ENCODE measurements at regions not wholly inside any gene's neighbourhood (a gene's known extent, or its start where the extent isn't known, plus 50 kb on each side); places are given as distances from the start of the nearest gene placed in this dataset.
A peak's percentile ranks its signal among the peaks of the same experiment; 100 is the strongest.

GRCh38 chr2:41853427-41854191, 194.2 kb upstream of the PKDCC start:
- 5 to 12% (median 5%) methylated on average over 8 of the region's 8 CpGs for WGBS, 3 donors
- DNase-seq = peak; percentile 56 to 71
- no peaks in the 10 kb centered on the region for H3K4me1 ChIP-seq (ENCODE audit: control insufficient read depth in 3 of 3, insufficient read depth in 2 of 3, low read depth in 1 of 3, low read length in 2 of 3)
- H3K9me3 ChIP-seq (ENCODE audit: control insufficient read depth in 2 of 2, insufficient read depth in 1 of 2, low read depth in 1 of 2, low read length in 1 of 2) = no peaks in the 10 kb centered on the region
- H3K27me3 ChIP-seq (ENCODE audit: control insufficient read depth in 3 of 3, insufficient read depth in 3 of 3, low read length in 3 of 3) = no peaks in the 10 kb centered on the region
- H3K4me3 ChIP-seq (ENCODE audit: low read depth in 1 of 3, low read length in 3 of 3) = no peak overlapping the region
- no peak for FAIRE-seq
- no peak overlapping the region for H3K27ac ChIP-seq (ENCODE audit: low read depth in 1 of 3, low read length in 2 of 3)
- no peaks in the 10 kb centered on the region for H3K36me3 ChIP-seq (ENCODE audit: control insufficient read depth in 3 of 3, insufficient read depth in 2 of 3, low read depth in 1 of 3, low read length in 3 of 3)

DNA sequence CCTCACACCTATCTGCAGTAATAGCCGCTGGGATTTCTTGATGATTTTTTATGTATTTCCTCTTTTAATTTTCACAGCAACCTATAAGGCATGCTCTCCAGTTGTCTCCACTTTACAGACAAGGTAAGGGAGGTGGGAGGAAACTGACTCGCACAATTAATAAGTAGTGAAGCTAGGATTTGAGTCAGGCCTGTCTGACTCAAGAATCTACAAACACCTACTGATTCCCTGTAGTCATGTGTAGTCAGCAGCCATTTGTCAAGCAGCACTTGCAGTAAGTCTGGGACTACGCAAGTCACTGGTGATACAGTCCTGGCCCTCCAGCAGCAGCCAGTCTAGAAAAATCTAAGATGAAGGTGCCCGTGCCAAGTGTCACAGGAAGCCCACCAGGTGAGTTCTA, 193.6 kb upstream of the PKDCC start:
- WGBS, 3 donors = 82 to 90% (median 82%) methylated on average over 4 of the region's 4 CpGs

GRCh38 chr2:41856946-41857345, 190.9 kb upstream of the PKDCC start:
- H3K4me1 ChIP-seq (ENCODE audit: control insufficient read depth in 3 of 3, insufficient read depth in 2 of 3, low read depth in 1 of 3, low read length in 2 of 3) = no peaks in the 10 kb centered on the region
- no peak overlapping the region for H3K4me3 ChIP-seq (ENCODE audit: low read depth in 1 of 3, low read length in 3 of 3)
- H3K27ac ChIP-seq (ENCODE audit: low read depth in 1 of 3, low read length in 2 of 3) = no peak overlapping the region
- H3K36me3 ChIP-seq (ENCODE audit: control insufficient read depth in 3 of 3, insufficient read depth in 2 of 3, low read depth in 1 of 3, low read length in 3 of 3) = no peaks in the 10 kb centered on the region
- H3K9me3 ChIP-seq (ENCODE audit: control insufficient read depth in 2 of 2, insufficient read depth in 1 of 2, low read depth in 1 of 2, low read length in 1 of 2) = no peaks in the 10 kb centered on the region
- no peak for FAIRE-seq
- H3K27me3 ChIP-seq (ENCODE audit: control insufficient read depth in 3 of 3, insufficient read depth in 3 of 3, low read length in 3 of 3) = no peaks in the 10 kb centered on the region
- WGBS, 3 donors = 78 to 88% (median 81%) methylated on average over 1 of the region's 1 CpG
- DNase-seq = no peak

More for the DNA sequence above, 193.6 kb upstream of the PKDCC start:
- Histone ChIP-seq H3K27ac (ENCODE audit: low read depth in 1 of 3, low read length in 2 of 3) (no peak overlapping the region), H3K4me3 (ENCODE audit: low read depth in 1 of 3, low read length in 3 of 3) (no peak overlapping the region), H3K36me3 (ENCODE audit: control insufficient read depth in 3 of 3, insufficient read depth in 2 of 3, low read depth in 1 of 3, low read length in 3 of 3) (no peaks in the 10 kb centered on the region), H3K4me1 (ENCODE audit: control insufficient read depth in 3 of 3, insufficient read depth in 2 of 3, low read depth in 1 of 3, low read length in 2 of 3) (no peaks in the 10 kb centered on the region), H3K27me3 (ENCODE audit: control insufficient read depth in 3 of 3, insufficient read depth in 3 of 3, low read length in 3 of 3) (no peaks in the 10 kb centered on the region), H3K9me3 (ENCODE audit: control insufficient read depth in 2 of 2, insufficient read depth in 1 of 2, low read depth in 1 of 2, low read length in 1 of 2) (no peaks in the 10 kb centered on the region)
- DNase-seq (no peak), FAIRE-seq (no peak)

GRCh38 chr2:41859615-41860514, 188.0 kb upstream of the PKDCC start:
- Histone ChIP-seq H3K9me3 (ENCODE audit: control insufficient read depth in 2 of 2, insufficient read depth in 1 of 2, low read depth in 1 of 2, low read length in 1 of 2) (no peaks in the 10 kb centered on the region), H3K4me1 (ENCODE audit: control insufficient read depth in 3 of 3, insufficient read depth in 2 of 3, low read depth in 1 of 3, low read length in 2 of 3) (no peaks in the 10 kb centered on the region), H3K27me3 (ENCODE audit: control insufficient read depth in 3 of 3, insufficient read depth in 3 of 3, low read length in 3 of 3) (no peaks in the 10 kb centered on the region), H3K4me3 (ENCODE audit: low read depth in 1 of 3, low read length in 3 of 3) (no peak overlapping the region), H3K27ac (ENCODE audit: low read depth in 1 of 3, low read length in 2 of 3) (peak overlapping the region; percentile 48 to 85 (median 61)), H3K36me3 (ENCODE audit: control insufficient read depth in 3 of 3, insufficient read depth in 2 of 3, low read depth in 1 of 3, low read length in 3 of 3) (no peaks in the 10 kb centered on the region)
- DNase-seq (peak; percentile 66 to 90), FAIRE-seq (peak; percentile 33)
- 13 to 54% (median 24%) methylated on average over 9 of the region's 9 CpGs for WGBS, 3 donors

DNA sequence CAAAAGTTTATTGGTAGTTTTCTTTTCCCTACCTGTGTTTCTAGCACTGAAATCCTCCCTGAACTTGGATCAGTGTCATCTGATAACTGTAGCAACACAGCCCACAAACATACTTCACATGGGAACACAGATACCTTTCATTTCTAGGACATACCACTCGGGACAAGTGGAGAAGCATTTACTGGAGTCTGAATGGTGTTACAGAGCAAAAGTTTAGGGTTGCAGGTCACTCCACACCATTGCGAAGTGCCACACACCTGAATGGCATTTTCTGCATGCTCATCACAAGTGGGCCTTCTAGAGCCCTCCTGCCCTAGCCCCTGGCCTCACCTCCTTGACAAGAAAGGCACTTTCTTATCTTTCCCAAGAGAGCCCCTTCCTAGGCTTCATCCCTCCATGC, 184.8 kb upstream of the PKDCC start:
- no peaks in the 10 kb centered on the region for H3K9me3 ChIP-seq (ENCODE audit: control insufficient read depth in 2 of 2, insufficient read depth in 1 of 2, low read depth in 1 of 2, low read length in 1 of 2)
- 81 to 83% (median 82%) methylated on average over 2 of the region's 2 CpGs for WGBS, 3 donors

GRCh38 chr2:41865263-41865662, 182.6 kb upstream of the PKDCC start:
- no peaks in the 10 kb centered on the region for H3K36me3 ChIP-seq (ENCODE audit: control insufficient read depth in 3 of 3, insufficient read depth in 2 of 3, low read depth in 1 of 3, low read length in 3 of 3)
- no peak for DNase-seq
- 54 to 74% (median 67%) methylated on average over 3 of the region's 3 CpGs for WGBS, 3 donors
- peaks cover 0 to 7% (median 0%) of the 10 kb centered on the region in 3 donors for H3K4me1 ChIP-seq (ENCODE audit: control insufficient read depth in 3 of 3, insufficient read depth in 2 of 3, low read depth in 1 of 3, low read length in 2 of 3)
- H3K9me3 ChIP-seq (ENCODE audit: control insufficient read depth in 2 of 2, insufficient read depth in 1 of 2, low read depth in 1 of 2, low read length in 1 of 2) = no peaks in the 10 kb centered on the region
- no peak overlapping the region for H3K4me3 ChIP-seq (ENCODE audit: low read depth in 1 of 3, low read length in 3 of 3)
- no peaks in the 10 kb centered on the region for H3K27me3 ChIP-seq (ENCODE audit: control insufficient read depth in 3 of 3, insufficient read depth in 3 of 3, low read length in 3 of 3)
- FAIRE-seq = no peak
- no peak overlapping the region for H3K27ac ChIP-seq (ENCODE audit: low read depth in 1 of 3, low read length in 2 of 3)

More for the DNA sequence above, 184.8 kb upstream of the PKDCC start:
- no peak overlapping the region for H3K4me3 ChIP-seq (ENCODE audit: low read depth in 1 of 3, low read length in 3 of 3)
- DNase-seq (no peak), FAIRE-seq (no peak)
- no peaks in the 10 kb centered on the region for H3K27me3 ChIP-seq (ENCODE audit: control insufficient read depth in 3 of 3, insufficient read depth in 3 of 3, low read length in 3 of 3)
- H3K36me3 ChIP-seq (ENCODE audit: control insufficient read depth in 3 of 3, insufficient read depth in 2 of 3, low read depth in 1 of 3, low read length in 3 of 3) = no peaks in the 10 kb centered on the region
- no peak overlapping the region for H3K27ac ChIP-seq (ENCODE audit: low read depth in 1 of 3, low read length in 2 of 3)
- H3K4me1 ChIP-seq (ENCODE audit: control insufficient read depth in 3 of 3, insufficient read depth in 2 of 3, low read depth in 1 of 3, low read length in 2 of 3) = no peaks in the 10 kb centered on the region

DNA sequence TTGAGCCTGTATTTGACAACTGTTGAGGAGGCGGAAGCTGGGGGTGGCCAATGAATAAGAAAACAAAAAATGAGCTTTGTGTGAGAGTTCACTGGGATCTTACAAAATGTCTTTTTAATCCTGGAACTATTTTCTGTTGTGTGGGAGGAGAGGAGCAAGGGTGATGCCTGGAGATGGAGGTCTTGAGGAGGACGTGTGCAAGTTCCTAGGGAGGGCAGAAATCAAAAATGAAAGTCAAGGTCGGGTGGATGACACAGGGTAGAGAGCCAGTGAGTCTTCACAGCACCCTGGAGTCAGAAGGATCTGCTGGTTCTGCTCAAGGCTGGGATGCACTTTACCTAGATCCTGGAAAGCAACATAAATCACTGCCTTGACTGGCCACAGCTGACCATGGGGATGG, 180.3 kb upstream of the PKDCC start:
- DNase-seq (no peak), FAIRE-seq (no peak)
- Histone ChIP-seq H3K27ac (ENCODE audit: low read depth in 1 of 3, low read length in 2 of 3) (no peak overlapping the region), H3K27me3 (ENCODE audit: control insufficient read depth in 3 of 3, insufficient read depth in 3 of 3, low read length in 3 of 3) (no peaks in the 10 kb centered on the region), H3K36me3 (ENCODE audit: control insufficient read depth in 3 of 3, insufficient read depth in 2 of 3, low read depth in 1 of 3, low read length in 3 of 3) (no peaks in the 10 kb centered on the region), H3K4me1 (ENCODE audit: control insufficient read depth in 3 of 3, insufficient read depth in 2 of 3, low read depth in 1 of 3, low read length in 2 of 3) (peaks cover 0 to 21% (median 0%) of the 10 kb centered on the region in 3 donors), H3K4me3 (ENCODE audit: low read depth in 1 of 3, low read length in 3 of 3) (no peak overlapping the region), H3K9me3 (ENCODE audit: control insufficient read depth in 2 of 2, insufficient read depth in 1 of 2, low read depth in 1 of 2, low read length in 1 of 2) (no peaks in the 10 kb centered on the region)
- WGBS, 3 donors = 49 to 51% (median 50%) methylated on average over 3 of the region's 3 CpGs

DNA sequence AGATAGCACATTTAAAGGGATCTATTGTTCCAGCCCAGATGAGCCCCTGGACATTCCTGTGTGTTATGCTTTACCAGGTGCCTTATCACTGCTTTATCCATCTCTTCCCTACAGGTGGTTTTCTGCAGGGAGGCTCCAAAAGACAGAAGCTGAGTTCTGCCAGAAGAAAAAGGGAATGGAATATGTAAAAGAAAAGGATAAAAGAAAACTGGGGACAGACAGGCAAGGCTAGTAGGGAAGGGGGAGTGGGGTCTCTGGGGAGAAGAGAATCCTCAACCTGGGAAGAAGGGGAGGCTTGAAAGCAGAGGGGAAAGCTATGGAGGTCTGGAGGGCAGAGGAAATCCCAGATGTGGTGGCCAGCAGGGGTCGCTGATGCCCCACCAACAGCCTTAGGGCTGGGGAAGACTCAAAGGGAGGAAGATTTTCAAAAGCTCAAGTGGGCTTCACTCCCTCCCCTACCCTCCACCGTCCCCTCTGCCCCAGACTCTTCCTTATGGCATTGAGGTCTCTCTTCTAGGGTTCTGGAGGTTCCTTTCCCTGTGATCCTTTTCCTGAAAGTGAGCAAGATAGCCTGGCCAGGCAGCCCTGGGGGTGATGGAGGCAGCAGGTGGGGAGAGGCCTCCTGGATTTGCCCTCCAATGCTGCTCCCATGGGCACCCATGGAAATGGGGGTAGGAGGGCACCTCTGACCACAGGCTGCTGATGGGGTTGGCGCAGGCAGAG, 178.1 kb upstream of the PKDCC start:
- H3K4me3 ChIP-seq (ENCODE audit: low read depth in 1 of 3, low read length in 3 of 3) = no peak overlapping the region
- no peak overlapping the region for H3K27ac ChIP-seq (ENCODE audit: low read depth in 1 of 3, low read length in 2 of 3)
- H3K36me3 ChIP-seq (ENCODE audit: control insufficient read depth in 3 of 3, insufficient read depth in 2 of 3, low read depth in 1 of 3, low read length in 3 of 3) = no peaks in the 10 kb centered on the region
- no peaks in the 10 kb centered on the region for H3K9me3 ChIP-seq (ENCODE audit: control insufficient read depth in 2 of 2, insufficient read depth in 1 of 2, low read depth in 1 of 2, low read length in 1 of 2)
- DNase-seq (peak; percentile 67 to 86), FAIRE-seq (no peak)
- H3K27me3 ChIP-seq (ENCODE audit: control insufficient read depth in 3 of 3, insufficient read depth in 3 of 3, low read length in 3 of 3) = no peaks in the 10 kb centered on the region
- peaks cover 0 to 26% (median 0%) of the 10 kb centered on the region in 3 donors for H3K4me1 ChIP-seq (ENCODE audit: control insufficient read depth in 3 of 3, insufficient read depth in 2 of 3, low read depth in 1 of 3, low read length in 2 of 3)
- WGBS, 3 donors = 0 to 30% (median 29%) methylated on average over 2 to 3 of the region's 3 CpGs
